Eye (tissue), 1 donor: ENCODE measurements at regions not wholly inside any gene's neighbourhood (a gene's known extent, or its start where the extent isn't known, plus 50 kb on each side); places are given as distances from the start of the nearest gene placed in this dataset.
A peak's percentile ranks its signal among the peaks of the same experiment; 100 is the strongest.

ENCODE experiments used
- DNase-seq: peaks from one replicate; pipeline ENCODE4 v3.0.0-alpha.2; 2015

DNA sequence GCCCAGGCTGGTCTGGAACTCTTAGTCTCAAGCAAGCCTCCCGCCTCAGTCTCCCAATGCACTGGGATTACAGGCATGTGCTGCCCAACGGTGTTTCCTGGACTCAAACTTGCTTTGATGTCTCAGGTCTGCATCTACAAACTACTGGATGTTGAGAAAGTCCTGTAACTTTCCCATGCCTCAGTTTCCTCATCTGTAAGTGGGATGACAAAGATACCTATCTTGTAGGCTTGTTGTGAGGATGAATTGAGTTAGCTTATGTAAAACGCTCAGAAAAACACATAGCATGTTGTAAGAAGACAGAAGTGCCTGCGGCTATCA is 63.6 kb upstream of the NUDT4 start:
- no peak for DNase-seq

DNA sequence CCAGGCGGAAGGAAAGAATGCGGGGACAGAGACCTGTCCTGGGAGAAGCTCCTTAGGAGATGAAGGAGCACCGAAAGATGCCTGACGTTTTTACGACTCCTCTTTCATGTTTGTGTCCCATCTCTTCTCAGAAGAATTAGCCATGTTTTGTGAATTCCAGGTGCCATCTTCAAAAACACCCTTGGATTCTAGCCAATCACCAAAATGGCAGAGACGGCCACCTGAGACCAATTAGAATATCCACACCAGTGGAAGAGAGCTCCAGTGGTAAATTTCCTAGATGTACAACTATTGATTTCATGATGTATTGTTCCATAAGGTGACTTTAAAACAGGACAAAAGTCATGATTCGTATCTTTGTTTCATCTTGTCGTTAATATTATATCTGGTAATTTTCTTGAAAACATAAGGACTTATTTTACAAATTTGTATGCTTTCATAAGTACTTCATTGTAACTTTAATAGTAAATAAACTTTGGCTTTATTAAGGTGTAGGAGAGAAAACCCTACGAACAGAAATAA is 62.3 kb upstream of the NUDT4 start:
- DNase-seq, result no peak

DNA sequence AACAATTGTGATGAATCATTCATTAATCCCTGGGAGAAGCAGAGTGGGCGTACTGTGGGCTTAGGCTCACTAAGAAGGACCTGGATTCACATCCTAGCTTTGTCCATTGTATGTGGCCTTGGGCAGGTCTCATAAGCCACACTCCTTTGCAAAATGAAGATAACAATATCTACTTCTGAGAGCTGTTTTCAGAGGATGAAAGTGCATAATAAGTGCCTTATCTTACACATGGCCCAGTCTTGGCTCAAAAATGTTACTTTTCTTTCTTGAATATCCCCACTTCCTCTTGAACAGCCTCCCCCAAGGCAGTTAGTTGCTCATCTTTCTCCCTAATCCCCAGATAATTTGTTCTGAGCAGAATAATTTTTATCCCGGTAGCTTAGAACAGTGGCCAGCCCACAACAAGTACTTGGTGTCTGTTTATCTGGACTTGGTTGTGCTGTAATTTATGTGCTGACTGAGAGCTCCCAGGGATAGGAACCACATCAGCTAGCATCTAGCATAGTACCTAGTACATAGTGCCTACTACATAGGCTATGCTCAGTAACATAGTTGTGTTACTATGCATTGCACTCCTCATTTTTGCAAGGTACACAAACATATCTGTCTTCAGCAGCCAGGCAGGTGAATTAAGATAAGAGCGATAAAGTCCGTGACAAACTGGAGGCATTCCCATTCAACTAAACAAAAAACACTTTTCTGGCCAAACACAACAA is 61.7 kb upstream of the NUDT4 start:
- DNase-seq, result no peak

DNA sequence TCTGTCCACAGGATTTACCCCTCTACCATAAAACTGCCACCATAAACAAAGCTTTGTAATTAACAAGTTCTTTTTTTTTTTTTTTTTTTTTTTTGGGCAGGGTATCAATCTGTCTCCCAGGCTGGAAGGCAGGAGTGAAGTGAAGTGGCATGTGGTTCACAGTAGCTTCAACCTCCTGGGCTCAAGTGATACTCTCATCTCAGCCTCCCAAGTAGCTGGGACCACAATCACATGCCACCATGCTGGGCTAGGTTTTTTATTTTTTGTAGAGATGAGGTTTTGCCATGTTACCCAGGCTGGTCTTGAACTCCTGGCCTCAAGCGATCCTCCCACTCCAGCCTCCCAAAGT is 61.1 kb upstream of the NUDT4 start:
- no peak for DNase-seq

DNA sequence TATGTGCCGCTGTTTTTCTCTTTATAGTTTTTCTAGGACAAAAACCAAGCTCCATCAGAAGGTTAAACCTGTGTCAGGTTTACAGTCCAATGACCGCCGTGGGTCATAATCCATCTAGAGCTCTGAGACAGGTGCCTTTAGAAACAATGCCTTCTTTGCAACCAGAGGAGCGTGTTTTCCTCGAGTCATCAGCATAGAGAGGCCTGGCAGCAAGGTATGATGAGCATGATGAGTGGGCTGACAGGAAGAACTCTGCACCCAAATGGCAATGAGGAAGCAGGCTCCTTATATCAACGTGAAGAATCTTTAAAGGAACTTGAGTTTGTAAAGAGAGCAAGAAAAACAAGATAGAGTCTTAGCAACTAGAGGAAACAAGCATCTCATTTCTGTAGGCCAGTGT is 60.5 kb upstream of the NUDT4 start:
- DNase-seq, result no peak

DNA sequence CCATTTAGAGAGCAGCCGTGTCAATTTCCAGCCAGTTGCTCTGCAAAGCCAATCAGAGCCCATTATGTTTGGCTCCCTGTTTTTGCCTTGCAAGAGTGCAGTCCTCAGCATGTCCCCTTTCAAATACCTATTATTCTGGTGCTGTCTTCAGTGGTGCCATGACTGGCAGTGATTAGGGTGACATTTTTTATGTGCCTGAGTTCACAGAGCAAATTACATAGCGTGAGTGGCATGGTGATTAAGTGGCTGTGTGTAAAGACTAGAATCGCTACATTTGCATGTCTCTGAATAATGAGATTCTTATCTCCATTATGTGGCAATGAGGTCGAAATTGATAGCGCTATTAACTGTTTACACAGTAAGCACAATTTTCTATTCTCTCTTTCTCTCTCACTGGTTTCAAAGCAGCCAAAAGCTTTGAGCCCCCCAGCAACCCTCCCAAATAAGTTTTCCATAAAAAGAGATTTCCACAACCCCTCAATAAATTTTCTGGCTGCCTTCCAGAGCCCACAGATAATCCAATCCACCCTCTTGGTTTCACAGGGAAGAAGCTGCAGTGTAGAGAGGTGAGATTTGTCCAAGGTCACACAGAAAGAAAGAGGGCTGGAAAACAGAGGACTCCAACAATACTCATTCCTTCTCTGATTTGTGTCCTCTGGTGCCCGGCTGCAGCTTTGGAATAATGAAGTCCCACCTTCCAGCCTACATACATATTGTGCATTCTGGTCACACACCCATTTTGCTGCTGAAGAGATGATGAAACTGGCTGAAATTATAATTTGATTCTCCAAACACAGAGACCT is 58.8 kb upstream of the NUDT4 start:
- peak; percentile 70 for DNase-seq

DNA sequence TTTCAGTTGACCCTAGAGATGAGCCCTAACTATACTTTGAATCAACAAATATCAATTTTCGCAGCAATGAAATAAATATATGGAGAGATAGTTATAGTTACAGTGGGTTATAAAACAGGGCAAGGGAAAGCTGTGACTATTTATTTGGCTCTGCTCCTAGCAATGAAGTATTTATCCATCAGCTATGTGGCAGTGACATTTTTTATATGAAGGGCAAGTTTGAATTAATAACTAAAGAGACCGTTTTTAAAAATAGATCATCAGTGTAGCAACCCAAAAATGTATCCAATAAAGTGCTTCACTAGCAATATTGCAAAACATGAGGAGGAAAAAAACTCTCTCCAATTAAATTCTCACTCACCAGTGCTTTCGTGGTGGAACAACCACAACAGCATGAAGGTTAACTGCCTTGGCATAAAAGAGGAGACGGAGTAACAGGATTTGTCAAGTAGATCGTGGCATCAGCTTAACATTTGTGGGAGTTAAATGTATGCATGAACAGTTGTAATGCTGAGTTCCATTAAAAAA is 58.1 kb upstream of the NUDT4 start:
- peak; percentile 52 for DNase-seq

DNA sequence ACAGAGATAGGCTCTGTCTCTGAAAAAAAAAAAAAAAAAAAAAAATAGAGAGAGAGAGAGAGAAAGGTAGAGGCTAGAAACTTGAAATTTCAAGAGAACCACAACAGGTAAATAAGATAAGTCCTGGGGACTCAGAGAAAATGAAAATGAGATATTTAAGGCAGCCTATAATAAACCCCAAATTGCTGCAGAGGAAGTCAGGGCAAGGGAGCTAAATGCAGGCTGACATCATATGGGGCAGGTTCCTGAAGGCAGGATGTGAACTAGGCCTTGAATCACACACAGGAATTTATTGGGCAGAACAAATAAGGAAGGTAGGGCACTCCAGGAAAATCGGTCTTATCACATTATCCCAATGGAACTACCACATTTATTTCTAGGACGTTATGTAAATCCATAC is 54.9 kb upstream of the NUDT4 start:
- no peak for DNase-seq

DNA sequence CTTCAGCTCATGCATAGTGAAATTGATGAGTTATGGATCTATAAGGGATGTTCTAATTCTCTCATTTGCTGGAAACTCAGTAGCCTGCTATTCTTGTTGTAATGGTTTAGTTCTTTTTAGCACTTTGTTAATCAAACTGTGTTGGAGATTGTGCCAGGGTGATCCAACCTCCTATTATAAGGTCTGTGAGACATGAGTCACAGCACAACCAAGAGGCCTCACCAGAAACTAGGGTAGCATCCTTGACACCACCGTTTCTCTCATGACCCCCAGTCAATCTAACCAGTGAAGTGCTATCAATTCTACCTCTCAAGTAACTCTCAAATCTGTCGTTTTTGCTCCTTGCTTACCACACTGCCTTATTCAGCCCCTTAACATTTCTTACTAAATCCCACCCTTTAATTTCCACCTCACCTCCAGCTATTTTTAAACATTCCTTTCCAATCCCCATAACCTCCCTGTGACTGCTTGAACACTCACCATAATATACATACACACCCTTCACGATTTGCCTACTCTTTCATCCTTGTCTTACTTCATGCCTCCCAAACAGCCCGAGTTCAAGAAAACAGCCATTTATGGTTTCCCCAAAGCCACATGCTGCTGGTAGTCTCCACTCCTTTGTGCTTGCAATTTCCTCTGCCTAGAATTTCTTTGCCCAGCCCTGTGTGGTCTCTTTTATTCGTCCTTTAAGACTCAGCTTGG is 53.9 kb upstream of the NUDT4 start:
- no peak for DNase-seq

DNA sequence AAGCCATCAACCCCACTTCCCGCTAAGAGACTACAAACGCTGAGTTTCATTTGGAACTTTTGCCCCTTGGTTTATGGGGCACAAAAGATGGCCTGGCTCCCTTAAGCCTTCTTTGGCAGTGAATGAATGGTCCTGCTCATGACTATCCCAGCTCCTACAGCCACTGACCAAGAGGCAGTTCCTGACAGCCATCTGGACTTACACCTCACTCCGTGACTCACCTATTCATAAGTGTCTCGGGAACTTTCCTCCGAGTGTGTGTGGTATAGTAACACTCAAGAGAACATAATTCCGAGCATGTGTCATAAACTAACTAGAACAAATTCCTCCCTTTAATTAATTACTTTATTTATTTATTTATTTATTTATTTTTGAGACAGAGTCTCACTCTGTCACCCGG is 51.9 kb upstream of the NUDT4 start:
- DNase-seq, result no peak
